NCI-H510A (cell line): ENCODE measurements at regions not wholly inside any gene's neighbourhood (a gene's known extent, or its start where the extent isn't known, plus 50 kb on each side); places are given as distances from the start of the nearest gene placed in this dataset.
"Not testable (repeated sequence)": the region's sequence is repeated elsewhere in the genome, so short reads cannot be mapped to it uniquely, and the experiment has no call there.

Experiments used
- DNase-seq: peaks from one replicate; lab custom pipeline; 2025; lab: John Stamatoyannopoulos, UW

DNA sequence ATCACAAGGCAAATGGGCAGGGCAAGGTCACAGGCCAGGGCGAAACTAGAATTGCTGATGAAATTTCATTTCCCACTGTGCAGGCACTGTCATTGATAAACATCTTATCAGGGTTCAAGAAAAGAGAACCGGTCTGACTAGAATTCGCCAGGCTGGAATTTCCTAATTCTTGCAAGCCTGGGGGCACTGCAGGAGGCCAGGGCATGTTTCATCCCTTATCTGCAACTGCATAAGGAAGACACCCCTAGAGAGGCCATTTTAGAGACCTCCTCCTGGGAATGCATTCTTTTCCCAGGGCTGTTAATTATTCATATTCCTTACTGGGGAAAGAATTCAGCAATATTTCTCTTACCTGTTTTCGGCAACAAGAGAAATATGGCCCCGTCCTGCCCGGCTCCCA, 266.2 kb upstream of the CYLC2 start:
- DNase-seq: no peak

DNA sequence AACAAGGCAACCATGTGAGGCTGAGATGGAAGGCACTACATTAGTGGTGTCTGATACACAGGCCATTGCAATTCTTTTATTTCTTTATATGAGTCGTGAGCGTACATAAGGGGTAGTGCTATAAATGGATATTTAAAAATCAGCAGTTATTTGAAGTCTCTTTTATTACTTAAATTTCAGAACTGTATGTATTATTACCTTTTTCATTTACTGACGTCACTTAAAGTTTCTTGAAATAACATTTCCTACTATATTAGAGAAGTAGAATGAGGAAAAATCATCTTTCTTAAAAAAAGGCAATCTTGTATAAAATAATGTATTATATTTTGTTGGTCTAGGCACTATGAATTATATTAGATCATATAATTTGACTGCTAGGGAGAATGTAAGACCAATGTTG, 280.9 kb upstream of the CYLC2 start:
- no peak for DNase-seq

DNA sequence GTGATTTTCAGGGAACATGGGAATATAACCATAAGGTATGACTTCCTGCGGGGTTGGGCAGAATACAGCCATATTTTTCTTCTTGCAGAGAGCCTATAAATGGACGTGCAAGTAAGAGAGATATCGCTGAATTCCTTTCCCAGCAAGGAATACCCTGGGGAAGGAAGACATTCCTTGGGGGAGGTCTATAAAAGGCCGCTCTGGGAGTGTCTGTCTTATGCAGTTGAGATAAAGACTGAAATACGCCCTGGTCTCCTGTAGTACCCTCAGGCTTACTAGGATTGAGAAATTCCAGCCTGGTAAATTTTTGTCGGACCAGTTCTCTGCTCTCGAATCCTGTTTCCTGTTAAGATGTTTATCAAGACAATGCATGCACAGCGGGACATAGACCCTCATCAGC, 282.2 kb upstream of the CYLC2 start:
- DNase-seq: not testable (repeated sequence)

- DNase-seq: no peak
Observed at GRCh38 chr9:102700936-102701335, 294.2 kb upstream of the CYLC2 start.

GRCh38 chr9:102669220-102669619, 325.9 kb upstream of the CYLC2 start:
- DNase-seq: no peak

DNA sequence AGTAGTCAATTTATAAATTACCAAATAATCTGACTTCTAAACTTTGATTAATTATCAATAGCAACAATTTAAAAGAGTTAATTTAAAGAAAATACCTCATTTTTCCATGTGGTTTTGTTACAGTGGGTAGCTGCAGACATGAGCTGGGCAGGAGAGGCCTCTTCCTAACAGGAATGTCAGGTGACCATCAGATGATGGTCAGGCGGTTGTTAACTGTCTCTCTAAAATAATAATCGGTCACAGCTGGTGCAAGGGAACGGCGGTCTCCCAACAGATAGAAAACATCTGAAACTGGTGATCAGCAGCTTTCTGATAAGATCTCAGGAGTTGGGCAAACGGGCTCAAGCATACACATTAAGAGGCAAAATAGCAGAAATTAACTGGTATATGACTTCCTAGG, 342.7 kb upstream of the CYLC2 start:
- no peak for DNase-seq

GRCh38 chr9:102650896-102651295, 344.2 kb upstream of the CYLC2 start:
- DNase-seq: no peak

- no peak for DNase-seq
Observed at GRCh38 chr9:102642651-102643050, 352.5 kb upstream of the CYLC2 start.

- DNase-seq: no peak
Observed at GRCh38 chr9:102631559-102631958, 363.6 kb upstream of the CYLC2 start.

GRCh38 chr9:102609461-102609860, 385.7 kb upstream of the CYLC2 start:
- no peak for DNase-seq

GRCh38 chr9:102603198-102604195, 391.6 kb upstream of the CYLC2 start:
- not testable (repeated sequence) for DNase-seq

GRCh38 chr9:102594241-102594640, 400.9 kb upstream of the CYLC2 start:
- no peak for DNase-seq

DNA sequence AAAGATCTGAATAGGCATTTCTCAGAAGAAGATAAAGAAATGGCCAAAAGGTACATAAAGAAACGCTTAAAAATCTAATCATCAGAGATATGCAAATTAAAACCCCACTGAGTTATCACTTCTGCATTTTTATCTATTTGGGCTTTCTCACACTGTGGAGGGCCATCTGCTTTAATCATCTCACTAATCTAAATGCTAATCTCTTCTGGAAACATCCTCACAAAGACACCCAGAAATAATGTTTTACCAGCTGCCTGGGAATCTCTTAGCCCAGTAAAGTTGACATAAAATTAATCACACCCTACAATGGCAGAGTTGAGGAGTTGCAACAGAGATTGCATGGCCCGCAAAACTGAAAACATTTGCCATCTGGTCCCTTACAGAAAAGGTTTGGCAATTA, 407.9 kb upstream of the CYLC2 start:
- DNase-seq: no peak

DNA sequence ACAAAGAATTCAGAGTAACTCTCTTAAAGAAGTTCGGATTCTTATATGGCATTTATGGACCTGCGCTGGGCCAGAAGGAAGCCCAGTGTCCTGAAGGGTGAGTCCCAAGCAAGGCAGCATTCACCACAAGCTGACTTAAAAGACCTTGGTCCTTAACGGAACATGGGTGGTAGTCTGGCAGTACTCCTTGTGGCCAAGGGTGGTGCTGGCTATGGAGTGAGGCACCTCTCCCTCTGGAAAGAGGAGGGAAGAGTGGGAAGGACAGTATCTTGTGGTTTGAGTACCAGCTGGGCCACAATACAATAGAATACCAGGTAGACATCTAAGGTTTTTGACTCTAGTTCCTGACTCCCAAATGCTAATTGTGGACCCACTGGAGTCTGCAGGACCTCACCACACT, 425.7 kb upstream of the CYLC2 start:
- DNase-seq: no peak

- DNase-seq: no peak
Observed at GRCh38 chr9:102551346-102551745, 443.8 kb upstream of the CYLC2 start.

DNA sequence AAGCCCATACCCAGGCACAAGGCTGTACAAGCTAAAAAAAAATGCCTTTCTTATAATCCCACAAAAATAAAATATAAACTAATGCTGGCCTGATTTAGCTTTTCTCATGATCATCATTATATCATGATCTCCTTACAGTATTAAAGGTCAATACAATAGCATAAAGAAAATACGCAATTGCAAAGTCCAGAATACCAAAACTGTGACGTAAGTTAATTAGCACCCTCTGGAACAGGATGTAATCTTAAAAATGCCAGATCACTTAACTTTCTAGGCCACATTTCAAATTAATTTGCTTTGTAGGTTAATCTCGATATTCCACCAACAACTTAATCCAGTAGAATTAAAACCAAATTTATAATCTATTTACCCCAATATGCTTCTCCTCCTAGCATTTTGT, 444.2 kb upstream of the CYLC2 start:
- no peak for DNase-seq

- DNase-seq: no peak
Observed at GRCh38 chr9:102550266-102550665, 444.9 kb upstream of the CYLC2 start.

DNA sequence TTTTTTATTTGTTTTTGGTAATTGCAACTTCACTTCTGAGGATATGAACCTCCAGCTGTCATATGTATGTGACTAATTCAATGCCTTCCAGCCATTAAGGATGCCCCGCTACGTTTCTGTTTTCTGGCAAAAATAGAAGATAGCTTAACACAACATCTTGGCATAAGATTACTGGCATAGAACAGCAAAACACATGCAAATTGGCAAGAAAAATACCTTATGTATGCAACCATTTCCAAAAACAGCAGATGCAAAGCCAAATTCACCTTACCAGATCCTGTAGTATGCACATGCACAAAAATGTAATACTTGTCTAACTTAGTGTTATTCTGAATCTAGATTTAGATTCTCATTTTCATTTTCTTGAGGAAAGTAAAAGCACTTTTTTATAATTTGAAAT, 461.1 kb upstream of the CYLC2 start:
- no peak for DNase-seq

DNA sequence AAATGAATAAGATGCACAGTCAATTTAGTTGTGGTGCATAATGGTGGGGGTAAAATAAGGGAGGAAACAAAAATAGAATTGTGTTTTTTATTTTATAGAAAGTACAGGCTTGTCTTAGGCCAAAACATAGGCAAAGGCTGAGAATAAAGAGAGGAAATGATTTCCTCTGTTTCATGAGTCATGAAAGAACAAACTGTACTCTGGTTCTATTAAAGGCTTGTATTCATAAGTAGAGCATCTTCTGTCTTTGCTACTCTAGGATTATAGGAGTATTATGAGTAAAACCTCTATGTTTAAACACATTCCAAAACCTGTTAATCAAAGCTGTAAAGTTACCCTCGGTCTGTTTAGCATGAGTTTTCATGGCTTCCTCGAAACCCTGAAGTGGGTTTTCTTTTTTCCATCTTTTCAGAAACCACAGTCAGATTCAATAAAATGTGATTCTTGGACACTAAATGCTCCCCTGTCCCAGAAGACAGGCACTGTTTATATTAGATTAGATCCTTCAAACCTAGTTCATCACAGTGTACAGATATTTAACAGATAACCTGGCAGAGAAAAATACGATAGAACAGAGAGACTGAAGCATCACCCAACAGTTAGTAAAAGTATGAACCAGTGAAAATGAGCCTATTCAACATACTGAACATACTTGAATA, 473.9 kb upstream of the CYLC2 start:
- no peak for DNase-seq

- no peak for DNase-seq
Observed at GRCh38 chr9:102519423-102519822, 475.7 kb upstream of the CYLC2 start.

DNA sequence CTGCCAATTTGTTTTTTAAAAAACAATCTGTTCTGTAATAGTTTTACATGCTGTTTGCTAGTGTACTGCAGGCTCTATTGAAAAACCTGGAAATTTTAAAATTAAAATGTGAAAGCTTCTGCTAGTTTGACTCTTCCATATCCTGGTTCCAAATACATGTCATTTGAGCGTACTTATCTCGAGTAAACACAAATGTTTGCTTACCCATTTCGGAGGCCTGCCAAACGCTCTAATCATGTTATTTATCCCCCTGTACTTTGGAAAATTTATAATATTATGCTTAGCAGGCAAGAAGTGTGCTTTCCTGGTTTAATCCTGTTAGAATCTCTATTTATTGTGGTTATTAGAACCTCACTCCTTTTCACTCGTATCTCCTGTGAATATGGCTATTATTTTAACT, 476.8 kb upstream of the CYLC2 start:
- DNase-seq: peak; percentile 5

DNA sequence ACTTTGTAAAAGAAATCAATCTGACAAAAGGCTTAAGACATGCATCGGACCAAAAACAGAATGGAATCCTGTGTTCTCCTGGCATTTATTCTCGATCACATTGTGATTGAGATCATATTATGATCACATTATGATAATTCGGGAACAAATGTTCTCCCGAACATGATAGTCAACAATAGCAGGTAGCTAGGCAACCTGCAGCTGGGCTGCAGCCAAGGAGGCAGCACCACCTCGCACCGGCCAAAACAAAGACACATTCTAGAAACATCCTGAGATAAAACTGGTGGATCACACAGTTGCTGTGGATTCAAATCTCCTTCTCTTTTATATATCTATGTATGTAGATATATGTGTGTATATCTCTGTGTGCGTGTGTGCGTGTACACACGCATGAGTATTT, 480.6 kb upstream of the CYLC2 start:
- DNase-seq: no peak

DNA sequence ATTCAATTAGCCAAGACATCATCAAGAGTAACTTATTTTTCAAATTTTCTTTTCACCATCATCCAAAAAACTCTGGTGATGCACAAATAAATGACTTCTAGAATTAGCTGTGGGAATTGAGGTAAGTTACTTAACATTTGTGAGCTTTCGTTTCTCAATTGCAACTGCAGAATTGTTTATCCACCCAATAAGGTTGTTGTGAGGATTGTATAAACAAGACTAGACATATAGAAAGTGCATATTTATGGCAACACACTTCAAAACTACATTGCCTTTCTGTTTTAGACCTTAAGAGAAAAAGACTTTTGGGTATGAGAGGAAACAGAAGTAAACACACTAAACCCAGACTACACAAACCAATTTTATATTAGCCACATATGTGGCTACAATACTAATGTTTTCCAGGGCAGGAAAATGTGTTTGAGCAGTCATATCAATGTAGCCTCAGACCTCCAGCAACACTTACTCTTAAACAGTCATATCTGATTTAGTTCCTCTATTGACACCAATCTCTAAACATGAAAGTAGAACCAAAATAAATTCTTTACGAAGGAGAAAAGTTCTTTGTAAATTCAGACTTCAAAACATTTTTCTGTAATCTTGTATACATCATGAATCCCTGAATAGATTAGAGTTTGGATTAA, 488.0 kb upstream of the CYLC2 start:
- no peak for DNase-seq
